ENCODE measurements at regions not wholly inside any gene's neighbourhood (a gene's known extent, or its start where the extent isn't known, plus 50 kb on each side); places are given as distances from the start of the nearest gene placed in this dataset.

DNA sequence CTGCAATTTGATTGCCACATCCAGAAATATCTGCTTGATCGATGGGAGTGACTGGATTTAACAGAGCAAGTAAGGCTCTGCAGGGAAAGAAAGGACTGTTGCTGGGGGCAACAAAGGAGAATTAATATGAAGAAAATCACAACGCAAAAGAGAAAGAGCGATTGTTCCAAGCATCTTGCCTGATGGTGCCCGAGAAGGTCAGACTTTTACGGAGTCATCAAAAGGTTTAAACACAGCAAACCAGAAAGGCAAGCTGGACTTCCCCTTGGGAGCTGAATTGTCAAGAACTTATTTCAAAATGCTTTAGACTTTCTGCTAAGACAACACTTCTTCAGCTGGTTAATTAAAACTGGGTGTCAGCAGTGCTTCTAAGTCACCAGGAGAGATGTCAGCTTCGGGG lies 791.5 kb downstream of the MED13L start:
- H3K36me3 ChIP-seq (ENCODE audit: low read depth) = no peaks in the 10 kb centered on the region
- in situ Hi-C loops (cut with MboI) = no loop called here
- H3K9me2 ChIP-seq (ENCODE audit: insufficient read depth) = no peaks in the 10 kb centered on the region
- DNase-seq = no peak
- no peak overlapping the region for H2AFZ ChIP-seq
- no peaks in the 10 kb centered on the region for H3K27me3 ChIP-seq (replicated peaks; ENCODE audit: insufficient read depth)
- TF ChIP-seq EZH2phosphoT487 (IDR thresholded peaks at IDR 0.05; ENCODE audit: insufficient read depth, low read depth) (no peak), EZH2 (IDR thresholded peaks at IDR 0.05; ENCODE audit: insufficient read depth, poor library complexity, severe bottlenecking) (no peak)
- no peak overlapping the region for H3K4me2 ChIP-seq (ENCODE audit: unreplicated experiment)
- no peaks in the 10 kb centered on the region for H3F3A ChIP-seq (ENCODE audit: insufficient read depth)
- H3K9me3 ChIP-seq (ENCODE audit: low read depth) = no peaks in the 10 kb centered on the region
- no peak overlapping the region for H3K27ac ChIP-seq
- no peaks in the 10 kb centered on the region for H3K79me2 ChIP-seq (ENCODE audit: insufficient read depth)
- no peak overlapping the region for H3K9ac ChIP-seq
- 69 to 74% methylated on average over 6 of the region's 6 CpGs for WGBS, 2 experiments (ENCODE audit: low coverage in 1 of 2, low lambda C conversion rate in 2 of 2, missing lambda C conversion rate in 2 of 2)
- no peaks in the 10 kb centered on the region for H3K4me1 ChIP-seq (ENCODE audit: insufficient read depth)
- H4K20me1 ChIP-seq (ENCODE audit: insufficient read depth) = no peaks in the 10 kb centered on the region
- H3K4me3 ChIP-seq = no peak overlapping the region

DNA sequence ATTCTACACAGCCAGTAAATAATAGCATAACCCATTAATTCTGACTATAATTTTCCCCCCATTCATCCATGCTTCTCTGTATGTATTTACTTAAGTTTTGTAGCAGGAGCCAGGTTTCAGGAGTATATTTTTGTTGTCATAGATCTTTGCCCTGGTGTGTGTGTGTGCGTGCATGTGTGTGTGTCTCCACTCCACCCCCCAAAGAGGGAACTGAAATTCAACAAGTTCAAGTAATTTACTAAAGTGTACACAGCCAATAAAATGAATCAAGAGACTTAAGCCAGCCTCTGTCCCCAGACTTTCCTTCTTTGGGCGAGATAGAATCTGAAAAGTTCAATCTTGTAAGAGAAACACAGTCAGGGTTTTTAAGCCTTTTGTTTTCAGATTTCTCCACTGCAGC lies 792.0 kb downstream of the MED13L start:
- H3K36me3 ChIP-seq (ENCODE audit: low read depth) = no peaks in the 10 kb centered on the region
- no peak overlapping the region for H3K9ac ChIP-seq
- H3K9me3 ChIP-seq (ENCODE audit: low read depth) = no peaks in the 10 kb centered on the region
- H3K4me3 ChIP-seq = no peak overlapping the region
- 49 to 58% methylated on average over 2 of the region's 2 CpGs for WGBS, 2 experiments (ENCODE audit: low coverage in 1 of 2, low lambda C conversion rate in 2 of 2, missing lambda C conversion rate in 2 of 2)
- H3F3A ChIP-seq (ENCODE audit: insufficient read depth) = no peaks in the 10 kb centered on the region
- no peaks in the 10 kb centered on the region for H3K4me1 ChIP-seq (ENCODE audit: insufficient read depth)
- no peak overlapping the region for H2AFZ ChIP-seq
- H3K9me2 ChIP-seq (ENCODE audit: insufficient read depth) = no peaks in the 10 kb centered on the region
- no peak overlapping the region for H3K4me2 ChIP-seq (ENCODE audit: unreplicated experiment)
- in situ Hi-C loops (cut with MboI) = no loop called here
- no peak for TF ChIP-seq EZH2 (IDR thresholded peaks at IDR 0.05; ENCODE audit: insufficient read depth, poor library complexity, severe bottlenecking)
- no peak for TF ChIP-seq EZH2phosphoT487 (IDR thresholded peaks at IDR 0.05; ENCODE audit: insufficient read depth, low read depth)
- H3K27me3 ChIP-seq (replicated peaks; ENCODE audit: insufficient read depth) = no peaks in the 10 kb centered on the region
- no peaks in the 10 kb centered on the region for H4K20me1 ChIP-seq (ENCODE audit: insufficient read depth)
- no peaks in the 10 kb centered on the region for H3K79me2 ChIP-seq (ENCODE audit: insufficient read depth)
- H3K27ac ChIP-seq = no peak overlapping the region
- no peak for DNase-seq

DNA sequence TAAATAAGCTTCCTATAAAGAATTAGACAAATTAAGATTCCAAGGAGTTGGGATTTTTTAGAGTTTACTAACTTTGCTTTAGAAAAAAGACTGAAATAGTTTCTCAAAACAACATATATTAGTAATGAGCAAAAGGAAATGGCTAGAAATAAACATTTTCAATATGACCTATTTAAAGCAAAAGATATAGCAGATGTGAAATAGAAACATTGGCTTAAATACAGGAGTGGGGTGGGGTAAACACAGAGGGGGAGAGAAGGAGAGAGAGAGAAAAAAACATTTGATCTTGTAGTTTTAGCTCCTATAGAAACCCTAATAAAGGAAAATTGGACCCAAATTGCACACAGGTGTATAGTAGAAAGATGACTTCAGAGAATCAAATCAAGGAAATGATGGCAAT lies 794.5 kb downstream of the MED13L start:
- Histone ChIP-seq H3K4me1 (ENCODE audit: insufficient read depth) (no peaks in the 10 kb centered on the region), H3K27ac (no peak overlapping the region), H3K4me3 (no peak overlapping the region), H3K79me2 (ENCODE audit: insufficient read depth) (no peaks in the 10 kb centered on the region), H3F3A (ENCODE audit: insufficient read depth) (no peaks in the 10 kb centered on the region), H2AFZ (no peak overlapping the region), H3K9me3 (ENCODE audit: low read depth) (no peaks in the 10 kb centered on the region), H3K9me2 (ENCODE audit: insufficient read depth) (no peaks in the 10 kb centered on the region), H3K27me3 (replicated peaks; ENCODE audit: insufficient read depth) (no peaks in the 10 kb centered on the region), H3K36me3 (ENCODE audit: low read depth) (no peaks in the 10 kb centered on the region), H4K20me1 (ENCODE audit: insufficient read depth) (no peaks in the 10 kb centered on the region), H3K4me2 (ENCODE audit: unreplicated experiment) (no peak overlapping the region), H3K9ac (no peak overlapping the region)
- no peak for TF ChIP-seq EZH2 (IDR thresholded peaks at IDR 0.05; ENCODE audit: insufficient read depth, poor library complexity, severe bottlenecking)
- TF ChIP-seq EZH2phosphoT487 (IDR thresholded peaks at IDR 0.05; ENCODE audit: insufficient read depth, low read depth) = no peak
- in situ Hi-C loops (cut with MboI) = no loop called here
- DNase-seq = no peak

GRCh38 chr12:115481141-115481540 lies 796.4 kb downstream of the MED13L start:
- Histone ChIP-seq H3K9me3 (ENCODE audit: low read depth) (no peaks in the 10 kb centered on the region), H3K36me3 (ENCODE audit: low read depth) (no peaks in the 10 kb centered on the region), H4K20me1 (ENCODE audit: insufficient read depth) (no peaks in the 10 kb centered on the region), H3K27me3 (replicated peaks; ENCODE audit: insufficient read depth) (no peaks in the 10 kb centered on the region), H2AFZ (no peak overlapping the region), H3K4me3 (no peak overlapping the region), H3K79me2 (ENCODE audit: insufficient read depth) (no peaks in the 10 kb centered on the region), H3K27ac (no peak overlapping the region), H3K4me2 (ENCODE audit: unreplicated experiment) (no peak overlapping the region), H3K4me1 (ENCODE audit: insufficient read depth) (no peaks in the 10 kb centered on the region), H3K9me2 (ENCODE audit: insufficient read depth) (no peaks in the 10 kb centered on the region), H3K9ac (no peak overlapping the region), H3F3A (ENCODE audit: insufficient read depth) (no peaks in the 10 kb centered on the region)
- TF ChIP-seq EZH2 (IDR thresholded peaks at IDR 0.05; ENCODE audit: insufficient read depth, poor library complexity, severe bottlenecking) (no peak), EZH2phosphoT487 (IDR thresholded peaks at IDR 0.05; ENCODE audit: insufficient read depth, low read depth) (no peak)
- no peak for DNase-seq
- in situ Hi-C loops (cut with MboI) = no loop called here
- 94% methylated on average over 2 of the region's 2 CpGs for WGBS, 2 experiments (ENCODE audit: low coverage in 1 of 2, low lambda C conversion rate in 2 of 2, missing lambda C conversion rate in 2 of 2)

DNA sequence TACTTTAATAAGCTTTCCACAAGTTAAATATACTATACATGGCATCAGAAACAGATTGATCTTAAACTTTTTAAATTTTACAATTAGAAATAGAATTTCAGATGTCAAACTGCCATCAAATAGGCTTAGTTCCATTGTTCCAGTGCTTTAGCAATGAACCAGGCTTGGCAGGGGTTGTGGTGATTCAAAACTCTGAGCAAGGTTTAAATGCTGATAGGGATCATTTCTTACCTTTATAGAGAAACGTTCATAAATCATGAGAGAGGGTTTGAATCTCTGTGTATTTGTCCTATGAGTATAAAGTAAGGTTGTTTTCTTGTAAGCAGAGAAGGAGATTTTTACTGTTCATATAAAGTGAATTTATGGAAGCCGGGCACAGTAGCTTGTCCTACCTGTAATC lies 794.5 kb upstream of the TBX3 start:
- Histone ChIP-seq H3K4me2 (ENCODE audit: unreplicated experiment) (no peak overlapping the region), H4K20me1 (ENCODE audit: insufficient read depth) (no peaks in the 10 kb centered on the region), H3K27ac (no peak overlapping the region), H3F3A (ENCODE audit: insufficient read depth) (no peaks in the 10 kb centered on the region), H3K36me3 (ENCODE audit: low read depth) (no peaks in the 10 kb centered on the region), H3K9me2 (ENCODE audit: insufficient read depth) (no peaks in the 10 kb centered on the region), H3K79me2 (ENCODE audit: insufficient read depth) (no peaks in the 10 kb centered on the region), H3K9me3 (ENCODE audit: low read depth) (no peaks in the 10 kb centered on the region), H3K4me1 (ENCODE audit: insufficient read depth) (no peaks in the 10 kb centered on the region), H2AFZ (no peak overlapping the region), H3K4me3 (no peak overlapping the region), H3K27me3 (replicated peaks; ENCODE audit: insufficient read depth) (no peaks in the 10 kb centered on the region), H3K9ac (no peak overlapping the region)
- in situ Hi-C loops (cut with MboI) = no loop called here
- TF ChIP-seq EZH2phosphoT487 (IDR thresholded peaks at IDR 0.05; ENCODE audit: insufficient read depth, low read depth) = no peak
- no peak for TF ChIP-seq EZH2 (IDR thresholded peaks at IDR 0.05; ENCODE audit: insufficient read depth, poor library complexity, severe bottlenecking)
- WGBS, 2 experiments (ENCODE audit: low coverage in 1 of 2, low lambda C conversion rate in 2 of 2, missing lambda C conversion rate in 2 of 2) = 53 to 57% methylated on average over 2 of the region's 2 CpGs
- no peak for DNase-seq

All from GM23248 (cell line).